ENCODE measurements at regions not wholly inside any gene's neighbourhood (a gene's known extent, or its start where the extent isn't known, plus 50 kb on each side); places are given as distances from the start of the nearest gene placed in this dataset.

DNA sequence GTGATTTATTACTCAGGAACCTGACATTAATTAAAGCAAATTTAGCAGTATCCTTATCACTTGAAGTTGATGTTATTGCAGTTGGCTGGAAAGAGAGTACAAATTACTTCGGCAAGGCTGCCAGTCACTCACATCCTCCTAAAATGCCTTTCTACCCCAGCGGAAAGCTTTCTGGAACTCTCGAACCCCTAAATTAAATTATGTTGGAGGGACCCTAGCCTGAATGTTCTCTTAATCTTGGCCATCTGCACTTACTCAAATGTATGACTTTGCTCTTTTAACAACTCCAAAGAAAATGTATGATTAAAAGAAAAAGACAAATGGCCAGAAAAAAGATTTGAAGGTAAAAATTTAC is 242.6 kb upstream of the USP25 start:
- TF ChIP-seq, protein P1, sequence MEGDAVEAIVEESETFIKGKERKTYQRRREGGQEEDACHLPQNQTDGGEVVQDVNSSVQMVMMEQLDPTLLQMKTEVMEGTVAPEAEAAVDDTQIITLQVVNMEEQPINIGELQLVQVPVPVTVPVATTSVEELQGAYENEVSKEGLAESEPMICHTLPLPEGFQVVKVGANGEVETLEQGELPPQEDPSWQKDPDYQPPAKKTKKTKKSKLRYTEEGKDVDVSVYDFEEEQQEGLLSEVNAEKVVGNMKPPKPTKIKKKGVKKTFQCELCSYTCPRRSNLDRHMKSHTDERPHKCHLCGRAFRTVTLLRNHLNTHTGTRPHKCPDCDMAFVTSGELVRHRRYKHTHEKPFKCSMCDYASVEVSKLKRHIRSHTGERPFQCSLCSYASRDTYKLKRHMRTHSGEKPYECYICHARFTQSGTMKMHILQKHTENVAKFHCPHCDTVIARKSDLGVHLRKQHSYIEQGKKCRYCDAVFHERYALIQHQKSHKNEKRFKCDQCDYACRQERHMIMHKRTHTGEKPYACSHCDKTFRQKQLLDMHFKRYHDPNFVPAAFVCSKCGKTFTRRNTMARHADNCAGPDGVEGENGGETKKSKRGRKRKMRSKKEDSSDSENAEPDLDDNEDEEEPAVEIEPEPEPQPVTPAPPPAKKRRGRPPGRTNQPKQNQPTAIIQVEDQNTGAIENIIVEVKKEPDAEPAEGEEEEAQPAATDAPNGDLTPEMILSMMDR (IDR thresholded peaks at IDR 0.05): no peak
- no peak for TF ChIP-seq POLR2A (IDR thresholded peaks at IDR 0.05)

All from heart left ventricle (tissue), 13 donors.